ENCODE measurements at regions not wholly inside any gene's neighbourhood (a gene's known extent, or its start where the extent isn't known, plus 50 kb on each side); places are given as distances from the start of the nearest gene placed in this dataset.

- DNase-seq: no peak
These were observed 83.3 kb downstream of the ALDH8A1 start for GRCh38 chr6:134866563-134866962.

GRCh38 chr6:134864558-134864957 lies 85.3 kb downstream of the ALDH8A1 start:
- DNase-seq: no peak

- no peak for DNase-seq
These were observed 86.0 kb downstream of the ALDH8A1 start for GRCh38 chr6:134863763-134864510.

GRCh38 chr6:134854366-134854765 lies 95.5 kb downstream of the ALDH8A1 start:
- DNase-seq: no peak

GRCh38 chr6:134853111-134854055 lies 96.5 kb downstream of the ALDH8A1 start:
- DNase-seq: no peak

- DNase-seq: no peak
These were observed 98.4 kb downstream of the ALDH8A1 start for GRCh38 chr6:134851548-134851947.

GRCh38 chr6:134850721-134851305 lies 99.1 kb downstream of the ALDH8A1 start:
- DNase-seq: no peak

GRCh38 chr6:134849920-134850447 lies 99.9 kb downstream of the ALDH8A1 start:
- DNase-seq: no peak

- no peak for DNase-seq
These were observed 101.8 kb downstream of the ALDH8A1 start for GRCh38 chr6:134848076-134848475.

- DNase-seq: no peak
These were observed 103.0 kb downstream of the ALDH8A1 start for GRCh38 chr6:134846865-134847264.

GRCh38 chr6:134846031-134846430 lies 103.9 kb downstream of the ALDH8A1 start:
- no peak for DNase-seq

GRCh38 chr6:134844120-134844519 lies 105.8 kb downstream of the ALDH8A1 start:
- DNase-seq: no peak

GRCh38 chr6:134840086-134840867 lies 109.6 kb downstream of the ALDH8A1 start:
- DNase-seq: no peak

- no peak for DNase-seq
These were observed 113.9 kb downstream of the ALDH8A1 start for GRCh38 chr6:134835993-134836392.

GRCh38 chr6:134830940-134831339 lies 119.0 kb downstream of the ALDH8A1 start:
- no peak for DNase-seq

- DNase-seq: no peak
These were observed 119.7 kb downstream of the ALDH8A1 start for GRCh38 chr6:134830194-134830593.

- no peak for DNase-seq
These were observed 121.3 kb downstream of the ALDH8A1 start for GRCh38 chr6:134828641-134829040.

GRCh38 chr6:134826889-134827737 lies 122.8 kb downstream of the ALDH8A1 start:
- DNase-seq: no peak

GRCh38 chr6:134823710-134824034 lies 126.2 kb downstream of the ALDH8A1 start:
- no peak for DNase-seq

- no peak for DNase-seq
These were observed 126.8 kb downstream of the ALDH8A1 start for GRCh38 chr6:134822920-134823709.
